HEK293 (cell line): ENCODE measurements at regions not wholly inside any gene's neighbourhood (a gene's known extent, or its start where the extent isn't known, plus 50 kb on each side); places are given as distances from the start of the nearest gene placed in this dataset.

Experiments
- CTCF ChIA-PET: fragments of 350-600 bp; formaldehyde crosslinking; extraction: SDS; loops from one replicate; lab custom pipeline; 2021; ENCODE audit warnings: antibody characterized with exemption; lab: Yijun Ruan, JAX
- POLR2A ChIA-PET: fragments of 300-600 bp; formaldehyde crosslinking; extraction: SDS; loops from one replicate; lab custom pipeline; 2020; ENCODE audit warnings: antibody characterized with exemption, inconsistent platforms; lab: Yijun Ruan, JAX
- H3K27ac ChIP-seq: fragments of 200-500 bp; sonication (Bioruptor generic); 2 replicates; pipeline ENCODE4 v1.5.1; 2014; ENCODE audit warnings: low read depth, low read length, control low read depth, inconsistent platforms; ENCODE audit errors: extremely low read depth
- H3K36me3 ChIP-seq, 2 experiments: fragments of 200-500 bp in 1 of 2; sonication (Bioruptor generic) in 1 of 2; 1 replicate in 1 of 2; 2 replicates in 1 of 2; pipeline ENCODE4 v1.5.1; 2014 to 2017; ENCODE audit warnings: inconsistent platforms in 2 of 2, low read length in 2 of 2; ENCODE audit not compliant: control insufficient read depth in 2 of 2, insufficient read depth in 1 of 2
- H3K4me1 ChIP-seq: fragments of 200-500 bp; sonication (Bioruptor generic); 2 replicates; pipeline ENCODE4 v1.5.1; 2014; ENCODE audit warnings: mild to moderate bottlenecking, low read length, inconsistent platforms; ENCODE audit not compliant: control insufficient read depth, insufficient read depth
- H3K4me3 ChIP-seq: 2 replicates; pipeline ENCODE4 v1.5.1; 2011; ENCODE audit warnings: low read depth, mild to moderate bottlenecking, control low read depth, low read length, moderate library complexity
- H3K9me3 ChIP-seq: fragments of 200-500 bp; sonication (Bioruptor generic); 2 replicates; pipeline ENCODE4 v1.5.1; 2014; ENCODE audit warnings: low read depth, low read length, inconsistent platforms; ENCODE audit not compliant: control insufficient read depth, insufficient read depth
- GFI1B ChIP-seq: fragments of 450-650 bp; formaldehyde crosslinking; IDR thresholded peaks from 2 replicates; pipeline ENCODE4 v1.5.1; 2016; ENCODE audit warnings: missing biosample characterization, missing genetic modification characterization
- KLF10 ChIP-seq: fragments of 450-650 bp; IDR thresholded peaks from 2 replicates; pipeline ENCODE4 v1.5.1; 2018; ENCODE audit warnings: missing biosample characterization, mild to moderate bottlenecking, missing genetic modification characterization
- PRDM10 ChIP-seq: fragments of 450-650 bp; formaldehyde crosslinking; IDR thresholded peaks from 2 replicates; pipeline ENCODE4 v1.5.1; 2016; ENCODE audit warnings: missing biosample characterization, missing genetic modification characterization
- ZBTB10 ChIP-seq: fragments of 450-650 bp; formaldehyde crosslinking; IDR thresholded peaks from 2 replicates; pipeline ENCODE4 v1.5.1; 2016; ENCODE audit warnings: missing biosample characterization, missing genetic modification characterization
- ZBTB17 ChIP-seq: fragments of 450-650 bp; formaldehyde crosslinking; IDR thresholded peaks from 2 replicates; pipeline ENCODE4 v1.5.1; 2016; ENCODE audit warnings: missing biosample characterization, missing genetic modification characterization
- ZBTB21 ChIP-seq: fragments of 450-650 bp; formaldehyde crosslinking; IDR thresholded peaks from 2 replicates; pipeline ENCODE4 v1.5.1; 2017; ENCODE audit warnings: missing biosample characterization, missing genetic modification characterization
- ZBTB7A ChIP-seq: fragments of 450-650 bp; formaldehyde crosslinking; IDR thresholded peaks from 2 replicates; pipeline ENCODE4 v1.5.1; 2016; ENCODE audit warnings: low read depth, missing biosample characterization, missing genetic modification characterization
- ZIC2 ChIP-seq: fragments of 450-650 bp; formaldehyde crosslinking; IDR thresholded peaks from 2 replicates; pipeline ENCODE4 v1.5.1; 2016; ENCODE audit warnings: missing biosample characterization, missing genetic modification characterization
- ZNF157 ChIP-seq: fragments of 450-650 bp; formaldehyde crosslinking; IDR thresholded peaks from 2 replicates; pipeline ENCODE4 v1.5.1; 2016; ENCODE audit warnings: missing biosample characterization, missing genetic modification characterization
- ZNF19 ChIP-seq: fragments of 450-650 bp; formaldehyde crosslinking; IDR thresholded peaks from 2 replicates; pipeline ENCODE4; 2016; ENCODE audit warnings: missing biosample characterization, missing genetic modification characterization, low read depth
- ZNF23 ChIP-seq: fragments of 450-650 bp; formaldehyde crosslinking; IDR thresholded peaks from 2 replicates; pipeline ENCODE4 v1.5.1; 2016; ENCODE audit warnings: missing biosample characterization, missing genetic modification characterization, borderline replicate concordance
- ZNF341 ChIP-seq: fragments of 450-650 bp; formaldehyde crosslinking; IDR thresholded peaks from 2 replicates; pipeline ENCODE4; 2016; ENCODE audit warnings: low read depth, missing biosample characterization, missing genetic modification characterization
- ZNF391 ChIP-seq: fragments of 450-650 bp; formaldehyde crosslinking; IDR thresholded peaks from 2 replicates; pipeline ENCODE4 v1.5.1; 2016; ENCODE audit warnings: low read depth, missing biosample characterization, missing genetic modification characterization, borderline replicate concordance
- ZNF426 ChIP-seq: fragments of 450-650 bp; formaldehyde crosslinking; IDR thresholded peaks from 2 replicates; pipeline ENCODE4 v1.5.1; 2017; ENCODE audit warnings: missing biosample characterization, missing genetic modification characterization, mild to moderate bottlenecking, inconsistent platforms, moderate library complexity
- ZNF561 ChIP-seq: fragments of 450-650 bp; IDR thresholded peaks from 2 replicates; pipeline ENCODE4 v1.5.1; 2018; ENCODE audit warnings: missing biosample characterization, missing genetic modification characterization, borderline replicate concordance
- ZNF629 ChIP-seq: fragments of 450-650 bp; formaldehyde crosslinking; IDR thresholded peaks from 2 replicates; pipeline ENCODE4 v1.5.1; 2017; ENCODE audit warnings: missing biosample characterization, missing genetic modification characterization
- ZNF785 ChIP-seq: fragments of 450-650 bp; formaldehyde crosslinking; IDR thresholded peaks from 2 replicates; pipeline ENCODE4 v1.5.1; 2016; ENCODE audit warnings: missing biosample characterization, missing genetic modification characterization
- TF ChIP-seq, protein P1 (sequence below): fragments of 450-650 bp; formaldehyde crosslinking; IDR thresholded peaks from 2 replicates; pipeline ENCODE4 v1.5.1; 2016; ENCODE audit warnings: missing biosample characterization, missing genetic modification characterization, low read depth
- TF ChIP-seq, protein P2 (sequence below): fragments of 450-650 bp; formaldehyde crosslinking; IDR thresholded peaks from 2 replicates; pipeline ENCODE4 v1.5.1; 2016; ENCODE audit warnings: missing biosample characterization, missing genetic modification characterization

DNA sequence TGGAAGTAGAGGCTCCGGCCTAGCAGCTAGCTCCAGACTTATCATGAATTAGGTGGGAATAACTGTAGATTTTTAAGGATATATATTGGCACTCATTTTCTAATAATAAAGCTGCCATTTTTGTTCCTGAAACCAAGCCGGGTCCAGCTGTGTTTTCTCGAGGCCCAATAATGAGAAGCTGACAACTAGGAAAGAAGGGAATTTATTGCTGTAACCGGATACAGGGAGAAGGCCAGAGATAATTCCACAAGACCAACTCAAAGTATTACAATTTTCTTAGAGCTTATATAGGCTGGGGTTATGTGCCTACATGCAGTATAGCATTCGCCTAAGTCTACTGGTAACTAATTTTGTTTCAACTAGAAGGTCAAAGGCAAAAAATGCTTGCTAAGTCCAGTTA lies 122.3 kb upstream of the FBXO33 start:
- Histone ChIP-seq H3K9me3 (no peaks in the 10 kb centered on the region), H3K36me3 (no peaks in the 10 kb centered on the region), H3K27ac (no peak overlapping the region), H3K4me1 (no peaks in the 10 kb centered on the region), H3K4me3 (no peak overlapping the region)
- POLR2A ChIA-PET: no interaction called here
- CTCF ChIA-PET: no interaction called here
- no peak for TF ChIP-seq KLF10 (tag by site-specific recombination)
- no peak for TF ChIP-seq ZNF426
- no peak for TF ChIP-seq ZNF157 (tag by site-specific recombination)
- TF ChIP-seq ZBTB17 (tag by site-specific recombination): no peak
- TF ChIP-seq, protein P1, sequence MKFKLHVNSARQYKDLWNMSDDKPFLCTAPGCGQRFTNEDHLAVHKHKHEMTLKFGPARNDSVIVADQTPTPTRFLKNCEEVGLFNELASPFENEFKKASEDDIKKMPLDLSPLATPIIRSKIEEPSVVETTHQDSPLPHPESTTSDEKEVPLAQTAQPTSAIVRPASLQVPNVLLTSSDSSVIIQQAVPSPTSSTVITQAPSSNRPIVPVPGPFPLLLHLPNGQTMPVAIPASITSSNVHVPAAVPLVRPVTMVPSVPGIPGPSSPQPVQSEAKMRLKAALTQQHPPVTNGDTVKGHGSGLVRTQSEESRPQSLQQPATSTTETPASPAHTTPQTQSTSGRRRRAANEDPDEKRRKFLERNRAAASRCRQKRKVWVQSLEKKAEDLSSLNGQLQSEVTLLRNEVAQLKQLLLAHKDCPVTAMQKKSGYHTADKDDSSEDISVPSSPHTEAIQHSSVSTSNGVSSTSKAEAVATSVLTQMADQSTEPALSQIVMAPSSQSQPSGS (tag by site-specific recombination): no peak
- TF ChIP-seq ZNF23: no peak
- TF ChIP-seq ZBTB7A (tag by site-specific recombination): no peak
- no peak for TF ChIP-seq PRDM10

- H3K36me3 ChIP-seq: no peaks in the 10 kb centered on the region
- H3K27ac ChIP-seq: no peak overlapping the region
- TF ChIP-seq ZNF629 (no peak), ZNF785 (tag by site-specific recombination) (no peak), ZNF561 (no peak), ZNF19 (tag by site-specific recombination) (no peak), ZBTB21 (no peak), GFI1B (tag by site-specific recombination) (no peak), ZNF391 (tag by site-specific recombination) (no peak), ZNF341 (tag by site-specific recombination) (no peak), ZBTB10 (tag by site-specific recombination) (no peak), ZIC2 (tag by site-specific recombination) (no peak)
- TF ChIP-seq, protein P2, sequence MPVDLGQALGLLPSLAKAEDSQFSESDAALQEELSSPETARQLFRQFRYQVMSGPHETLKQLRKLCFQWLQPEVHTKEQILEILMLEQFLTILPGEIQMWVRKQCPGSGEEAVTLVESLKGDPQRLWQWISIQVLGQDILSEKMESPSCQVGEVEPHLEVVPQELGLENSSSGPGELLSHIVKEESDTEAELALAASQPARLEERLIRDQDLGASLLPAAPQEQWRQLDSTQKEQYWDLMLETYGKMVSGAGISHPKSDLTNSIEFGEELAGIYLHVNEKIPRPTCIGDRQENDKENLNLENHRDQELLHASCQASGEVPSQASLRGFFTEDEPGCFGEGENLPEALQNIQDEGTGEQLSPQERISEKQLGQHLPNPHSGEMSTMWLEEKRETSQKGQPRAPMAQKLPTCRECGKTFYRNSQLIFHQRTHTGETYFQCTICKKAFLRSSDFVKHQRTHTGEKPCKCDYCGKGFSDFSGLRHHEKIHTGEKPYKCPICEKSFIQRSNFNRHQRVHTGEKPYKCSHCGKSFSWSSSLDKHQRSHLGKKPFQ: no peak
- TF ChIP-seq, all 188 proteins: peak for 0
- H3K4me3 ChIP-seq: no peak overlapping the region
- H3K9me3 ChIP-seq: no peaks in the 10 kb centered on the region
- H3K4me1 ChIP-seq: no peaks in the 10 kb centered on the region
- POLR2A ChIA-PET: no interaction called here
- CTCF ChIA-PET: no interaction called here
Observed at GRCh38 chr14:39548358-39548757, 116.1 kb upstream of the FBXO33 start.
